Activated CD8-positive, alpha-beta memory T cell treated with anti-CD3 and anti-CD28 coated beads, Interleukin-2, amount 50 U/mL, for 48 hours (primary cell): ENCODE measurements at regions not wholly inside any gene's neighbourhood (a gene's known extent, or its start where the extent isn't known, plus 50 kb on each side); places are given as distances from the start of the nearest gene placed in this dataset.
"Not testable (repeated sequence)": the region's sequence is repeated elsewhere in the genome, so short reads cannot be mapped to it uniquely, and the experiment has no call there.

Experiments
- DNase-seq: peaks from one replicate; pipeline ENCODE4 v3.0.0-alpha.2; 2020

GRCh38 chr1:234855851-234856250 lies 245.9 kb upstream of the IRF2BP2 start:
- no peak for DNase-seq

GRCh38 chr1:234854645-234855039 lies 244.7 kb upstream of the IRF2BP2 start:
- no peak for DNase-seq

GRCh38 chr1:234853906-234854644 lies 244.1 kb upstream of the IRF2BP2 start:
- DNase-seq, result no peak

- DNase-seq, result no peak
Measured at GRCh38 chr1:234852659-234853058, 242.7 kb upstream of the IRF2BP2 start.

GRCh38 chr1:234851450-234852438 lies 241.8 kb upstream of the IRF2BP2 start:
- no peak for DNase-seq

- no peak for DNase-seq
Measured at GRCh38 chr1:234849832-234850231, 239.9 kb upstream of the IRF2BP2 start.

GRCh38 chr1:234848972-234849649 lies 239.1 kb upstream of the IRF2BP2 start:
- no peak for DNase-seq

GRCh38 chr1:234846813-234847212 lies 236.8 kb upstream of the IRF2BP2 start:
- DNase-seq, result not testable (repeated sequence)

- no peak for DNase-seq
Measured at GRCh38 chr1:234845836-234846235, 235.9 kb upstream of the IRF2BP2 start.

- peak; percentile 56 for DNase-seq
Measured at GRCh38 chr1:234845097-234845660, 235.2 kb upstream of the IRF2BP2 start.

- DNase-seq, result peak; percentile 51
Measured at GRCh38 chr1:234844479-234845031, 234.6 kb upstream of the IRF2BP2 start.

- DNase-seq, result no peak
Measured at GRCh38 chr1:234843946-234844345, 234.0 kb upstream of the IRF2BP2 start.

- DNase-seq, result peak; percentile 86
Measured at GRCh38 chr1:234842726-234843641, 233.0 kb upstream of the IRF2BP2 start.

GRCh38 chr1:234841710-234842231 lies 231.8 kb upstream of the IRF2BP2 start:
- no peak for DNase-seq

GRCh38 chr1:234841281-234841680 lies 231.3 kb upstream of the IRF2BP2 start:
- DNase-seq, result no peak

GRCh38 chr1:234840843-234841242 lies 230.9 kb upstream of the IRF2BP2 start:
- no peak for DNase-seq

- DNase-seq, result no peak
Measured at GRCh38 chr1:234840253-234840652, 230.3 kb upstream of the IRF2BP2 start.

GRCh38 chr1:234839663-234840062 lies 229.7 kb upstream of the IRF2BP2 start:
- no peak for DNase-seq

- DNase-seq, result no peak
Measured at GRCh38 chr1:234838820-234839219, 228.8 kb upstream of the IRF2BP2 start.

- no peak for DNase-seq
Measured at GRCh38 chr1:234838182-234838581, 228.2 kb upstream of the IRF2BP2 start.

- DNase-seq, result no peak
Measured at GRCh38 chr1:234837713-234838112, 227.7 kb upstream of the IRF2BP2 start.
